Large intestine (tissue), 3 donors: ENCODE measurements at regions not wholly inside any gene's neighbourhood (a gene's known extent, or its start where the extent isn't known, plus 50 kb on each side); places are given as distances from the start of the nearest gene placed in this dataset.

ENCODE experiments used
- DNase-seq, 2 donors: peaks; one replicate each; pipeline versions ENCODE4 v3.0.0 to v3.0.0-alpha.2; 2013
- H3K27ac ChIP-seq: one replicate; pipeline ENCODE4 v1.5.1; 2013; ENCODE audit warnings: low read length
- H3K27me3 ChIP-seq: 2 replicates; pipeline ENCODE4 v1.6.1; 2013; ENCODE audit warnings: low read length; ENCODE audit not compliant: control insufficient read depth, insufficient read depth
- H3K36me3 ChIP-seq: 2 replicates; pipeline ENCODE4 v1.6.1; 2013; ENCODE audit warnings: low read length; ENCODE audit not compliant: control insufficient read depth, insufficient read depth
- H3K4me1 ChIP-seq: one replicate; pipeline ENCODE4 v1.6.1; 2013; ENCODE audit warnings: low read length; ENCODE audit not compliant: control insufficient read depth, insufficient read depth
- H3K4me3 ChIP-seq: one replicate; pipeline ENCODE4 v1.5.1; 2013; ENCODE audit warnings: low read length
- H3K9me3 ChIP-seq: one replicate; pipeline ENCODE4 v1.6.1; 2013; ENCODE audit warnings: mild to moderate bottlenecking, low read depth, low read length, moderate library complexity; ENCODE audit not compliant: control insufficient read depth
- WGBS: methylation state at CpG from one replicate; pipeline ENCODE4 v1.1.5; 2013; ENCODE audit warnings: low lambda C conversion rate; ENCODE audit not compliant: insufficient coverage; 5-methylcytosine and 5-hydroxymethylcytosine counted together

GRCh38 chr7:131068604-131069021 lies 259.1 kb upstream of the MKLN1 start:
- Histone ChIP-seq H3K4me3 (no peak overlapping the region), H3K4me1 (no peaks in the 10 kb centered on the region), H3K36me3 (no peaks in the 10 kb centered on the region), H3K27ac (no peak overlapping the region), H3K9me3 (no peaks in the 10 kb centered on the region), H3K27me3 (no peaks in the 10 kb centered on the region)
- no peak for DNase-seq
- WGBS = no CpG with 5 or more reads among the region's 2 CpGs

- H3K36me3 ChIP-seq = no peaks in the 10 kb centered on the region
- H3K4me1 ChIP-seq = no peaks in the 10 kb centered on the region
- H3K27me3 ChIP-seq = no peaks in the 10 kb centered on the region
- no peak for DNase-seq
- no peak overlapping the region for H3K4me3 ChIP-seq
- H3K9me3 ChIP-seq = no peaks in the 10 kb centered on the region
- WGBS = 69% methylated on average over 5 of the region's 10 CpGs
- H3K27ac ChIP-seq = no peak overlapping the region
These were observed 255.7 kb upstream of the MKLN1 start for GRCh38 chr7:131071786-131072504.

- DNase-seq = no peak
- no CpG with 5 or more reads among the region's 5 CpGs for WGBS
- H3K9me3 ChIP-seq = no peaks in the 10 kb centered on the region
- H3K27ac ChIP-seq = no peak overlapping the region
- H3K36me3 ChIP-seq = no peaks in the 10 kb centered on the region
- no peak overlapping the region for H3K4me3 ChIP-seq
- H3K4me1 ChIP-seq = no peaks in the 10 kb centered on the region
- H3K27me3 ChIP-seq = no peaks in the 10 kb centered on the region
These were observed 255.1 kb upstream of the MKLN1 start for GRCh38 chr7:131072505-131073091.

DNA sequence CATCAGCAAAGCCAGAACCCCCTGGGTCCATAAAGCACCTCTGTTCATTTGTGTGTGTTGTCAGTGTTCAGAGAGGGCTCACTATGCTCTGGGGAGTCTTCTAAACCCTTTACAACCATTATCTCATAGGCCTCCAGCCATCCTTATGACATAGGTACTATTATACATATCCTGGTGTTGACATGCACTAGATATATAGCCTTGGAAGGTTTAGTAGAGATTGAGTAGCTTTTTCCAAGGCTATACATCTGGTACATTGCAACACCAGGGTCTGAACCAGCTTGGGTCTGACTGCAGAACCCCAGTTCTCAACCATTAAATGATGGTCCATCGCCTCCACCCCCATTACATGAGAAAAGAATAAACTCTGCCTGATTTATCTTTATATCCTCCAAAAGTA lies 253.6 kb upstream of the MKLN1 start:
- Histone ChIP-seq H3K27me3 (no peaks in the 10 kb centered on the region), H3K27ac (no peak overlapping the region), H3K9me3 (no peaks in the 10 kb centered on the region), H3K36me3 (no peaks in the 10 kb centered on the region), H3K4me1 (no peaks in the 10 kb centered on the region), H3K4me3 (no peak overlapping the region)
- no peak for DNase-seq
- no CpG with 5 or more reads among the region's 1 CpG for WGBS

- Histone ChIP-seq H3K27me3 (no peaks in the 10 kb centered on the region), H3K9me3 (no peaks in the 10 kb centered on the region), H3K27ac (no peak overlapping the region), H3K4me1 (no peaks in the 10 kb centered on the region), H3K4me3 (no peak overlapping the region), H3K36me3 (no peaks in the 10 kb centered on the region)
- DNase-seq = no peak
- WGBS = no CpG with 5 or more reads among the region's 4 CpGs
These were observed 253.1 kb upstream of the MKLN1 start for GRCh38 chr7:131074585-131074984.

DNA sequence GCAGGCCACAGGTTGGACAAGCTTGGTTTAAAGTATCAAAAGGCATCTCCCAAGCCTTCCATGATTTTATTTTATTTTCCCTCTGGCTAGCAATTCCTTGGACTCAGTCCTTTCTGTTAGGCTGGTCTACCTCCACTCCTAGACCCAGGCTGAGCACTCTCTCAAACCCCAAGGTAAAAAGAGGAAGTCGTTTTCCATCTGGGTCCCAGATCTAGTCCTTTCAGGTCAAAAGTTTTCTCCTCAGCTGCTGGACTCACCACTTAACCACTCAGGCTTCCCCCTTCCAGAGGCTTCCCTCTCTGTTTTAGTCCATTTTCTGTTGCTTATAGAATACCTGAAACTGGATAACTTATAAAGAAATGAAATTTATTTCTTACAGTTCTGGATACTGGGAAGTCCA lies 252.3 kb upstream of the MKLN1 start:
- no peak overlapping the region for H3K4me3 ChIP-seq
- DNase-seq = no peak
- no CpG with 5 or more reads among the region's 1 CpG for WGBS
- H3K27me3 ChIP-seq = no peaks in the 10 kb centered on the region
- H3K36me3 ChIP-seq = no peaks in the 10 kb centered on the region
- no peaks in the 10 kb centered on the region for H3K9me3 ChIP-seq
- H3K4me1 ChIP-seq = no peaks in the 10 kb centered on the region
- no peak overlapping the region for H3K27ac ChIP-seq

DNA sequence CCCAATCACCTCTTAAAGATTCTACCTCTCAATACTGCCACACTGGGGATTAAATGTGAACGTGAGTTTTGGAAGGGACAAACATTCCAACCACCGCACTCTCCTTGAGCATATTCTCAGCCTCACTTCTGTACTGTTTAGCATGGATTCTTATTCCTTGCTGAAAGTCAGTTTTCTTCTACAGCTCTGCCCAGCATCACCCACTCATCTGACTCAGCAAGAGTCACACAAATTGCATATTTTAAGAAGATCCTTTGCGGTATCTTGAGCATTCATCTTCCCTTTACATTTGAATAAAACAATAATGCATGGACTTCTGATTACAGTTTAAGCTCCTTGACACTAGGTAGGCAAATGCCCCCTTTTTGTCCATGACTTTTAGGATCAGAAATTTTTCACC lies 251.6 kb upstream of the MKLN1 start:
- Histone ChIP-seq H3K4me3 (no peak overlapping the region), H3K4me1 (no peaks in the 10 kb centered on the region), H3K36me3 (no peaks in the 10 kb centered on the region), H3K27ac (no peak overlapping the region), H3K27me3 (no peaks in the 10 kb centered on the region), H3K9me3 (no peaks in the 10 kb centered on the region)
- no CpG with 5 or more reads among the region's 3 CpGs for WGBS
- no peak for DNase-seq

- Histone ChIP-seq H3K27ac (no peak overlapping the region), H3K9me3 (no peaks in the 10 kb centered on the region), H3K27me3 (no peaks in the 10 kb centered on the region), H3K4me1 (no peaks in the 10 kb centered on the region), H3K4me3 (no peak overlapping the region), H3K36me3 (no peaks in the 10 kb centered on the region)
- no peak for DNase-seq
- WGBS = no CpG with 5 or more reads among the region's 4 CpGs
These were observed 250.9 kb upstream of the MKLN1 start for GRCh38 chr7:131076711-131077181.

DNA sequence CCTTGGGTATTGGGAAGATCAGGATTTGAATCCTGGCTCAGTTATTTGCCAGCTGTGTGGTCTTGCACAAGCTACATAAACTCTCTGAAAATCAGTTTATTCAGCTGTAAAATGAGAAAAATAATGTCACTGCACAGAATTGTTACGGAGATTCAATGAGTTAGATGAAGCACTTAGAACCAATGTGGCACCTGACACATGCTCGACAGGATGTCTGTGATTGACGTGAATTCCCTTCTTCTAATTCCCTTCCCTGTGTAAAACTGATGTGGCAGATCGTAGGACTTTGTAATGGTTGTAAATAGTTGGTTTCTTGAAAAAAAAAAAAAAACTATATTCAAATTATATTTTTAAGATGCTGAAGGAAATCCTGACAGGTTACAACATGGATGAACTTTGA lies 249.9 kb upstream of the MKLN1 start:
- no peaks in the 10 kb centered on the region for H3K27me3 ChIP-seq
- no peaks in the 10 kb centered on the region for H3K36me3 ChIP-seq
- no peak overlapping the region for H3K4me3 ChIP-seq
- no peaks in the 10 kb centered on the region for H3K4me1 ChIP-seq
- no peaks in the 10 kb centered on the region for H3K9me3 ChIP-seq
- no CpG with 5 or more reads among the region's 4 CpGs for WGBS
- no peak overlapping the region for H3K27ac ChIP-seq
- DNase-seq = no peak

- Histone ChIP-seq H3K36me3 (no peaks in the 10 kb centered on the region), H3K4me1 (no peaks in the 10 kb centered on the region), H3K9me3 (no peaks in the 10 kb centered on the region), H3K27ac (no peak overlapping the region), H3K4me3 (no peak overlapping the region), H3K27me3 (no peaks in the 10 kb centered on the region)
- DNase-seq = no peak
- WGBS = 100% methylated on average over 1 of the region's 5 CpGs
These were observed 246.9 kb upstream of the MKLN1 start for GRCh38 chr7:131080754-131081153.

DNA sequence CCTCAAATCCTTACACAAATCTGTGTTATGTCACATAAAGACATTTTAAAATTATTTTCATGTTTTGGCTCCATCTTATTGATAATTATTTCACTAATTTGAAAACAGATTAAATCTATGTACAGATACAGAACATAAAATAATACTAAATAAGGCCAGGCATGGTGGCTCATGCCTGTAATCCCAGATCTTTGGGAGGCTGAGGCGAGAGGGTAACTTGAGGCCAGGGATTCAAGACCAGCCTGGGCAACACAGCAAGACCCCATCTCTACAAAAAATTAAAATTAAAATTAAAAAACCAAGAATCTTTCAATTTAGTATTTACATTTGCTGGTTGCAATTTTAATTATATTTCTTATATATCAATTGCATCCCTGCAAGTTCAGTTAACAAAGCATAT lies 246.4 kb upstream of the MKLN1 start:
- H3K27ac ChIP-seq = no peak overlapping the region

More for the DNA sequence above, 246.4 kb upstream of the MKLN1 start:
- Histone ChIP-seq H3K9me3 (no peaks in the 10 kb centered on the region), H3K27me3 (no peaks in the 10 kb centered on the region), H3K4me1 (no peaks in the 10 kb centered on the region), H3K36me3 (no peaks in the 10 kb centered on the region), H3K4me3 (no peak overlapping the region)
- WGBS = no CpG with 5 or more reads among the region's 1 CpG
- DNase-seq = no peak
